HG03432 (cell line): ENCODE measurements at regions not wholly inside any gene's neighbourhood (a gene's known extent, or its start where the extent isn't known, plus 50 kb on each side); places are given as distances from the start of the nearest gene placed in this dataset.
A peak's percentile ranks its signal among the peaks of the same experiment; 100 is the strongest.

Source experiments
- ATAC-seq: cut with Tn5 transposase; IDR thresholded peaks from one replicate; pipeline ENCODE4 v1.9.1; 2021; ENCODE audit warnings: mild to moderate bottlenecking, moderate library complexity; ENCODE audit not compliant: unreplicated experiment

DNA sequence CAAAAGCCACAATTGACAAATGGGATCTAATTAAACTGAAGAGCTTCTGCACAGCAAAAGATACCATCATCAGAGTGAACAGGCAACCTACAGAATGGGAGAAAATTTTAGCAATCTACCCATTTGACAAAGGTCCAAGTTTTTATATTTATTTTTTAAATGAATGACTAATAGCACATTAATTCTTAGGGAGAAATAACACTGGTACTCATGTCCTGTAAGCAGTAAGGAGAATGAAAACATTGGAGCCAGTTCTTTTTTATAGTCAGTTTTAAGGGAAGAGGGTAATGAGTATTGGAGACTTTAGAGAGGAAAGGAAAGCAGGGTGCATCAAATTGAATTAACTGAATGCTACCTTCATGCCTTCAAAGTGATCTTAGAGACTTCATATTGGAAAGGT lies 404.7 kb upstream of the TGFBR2 start:
- no peak for ATAC-seq

DNA sequence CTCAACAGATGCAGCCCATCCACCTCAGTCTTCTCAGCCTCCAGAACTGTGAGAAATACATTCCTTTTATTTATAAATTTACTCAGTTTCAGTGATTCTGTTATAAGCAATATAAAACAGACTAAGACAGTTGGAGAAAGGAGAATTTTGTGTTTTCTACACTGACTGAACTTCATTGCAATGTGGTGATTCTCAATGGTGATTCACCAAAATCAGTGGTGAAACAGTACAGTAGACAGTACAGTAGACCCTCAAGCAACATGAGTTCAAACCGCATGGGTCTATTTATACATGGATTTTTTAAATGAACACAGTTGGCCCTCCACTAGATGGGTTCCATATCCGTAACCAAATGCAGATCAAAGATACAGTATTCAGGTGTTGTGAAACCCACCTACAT lies 403.1 kb upstream of the TGFBR2 start:
- ATAC-seq = no peak

DNA sequence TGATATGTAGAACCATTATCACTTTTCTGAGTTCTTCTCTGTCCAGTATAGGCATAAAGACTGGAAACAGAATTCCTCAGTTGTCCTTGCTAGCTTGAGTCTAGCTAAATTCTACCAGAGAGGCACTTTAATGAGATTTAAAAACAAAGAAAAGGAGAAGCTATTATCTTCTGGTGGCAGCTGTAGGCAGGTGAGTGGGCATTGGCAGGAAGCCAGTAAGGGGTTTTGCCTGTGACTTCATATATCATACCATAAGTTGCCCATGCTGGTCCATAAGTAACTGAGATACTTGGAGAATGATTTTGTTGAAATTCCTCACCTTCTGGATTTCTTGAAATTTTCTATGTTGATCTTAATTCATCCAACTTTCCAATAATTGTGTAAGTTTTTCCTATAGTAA lies 402.3 kb upstream of the TGFBR2 start:
- no peak for ATAC-seq

DNA sequence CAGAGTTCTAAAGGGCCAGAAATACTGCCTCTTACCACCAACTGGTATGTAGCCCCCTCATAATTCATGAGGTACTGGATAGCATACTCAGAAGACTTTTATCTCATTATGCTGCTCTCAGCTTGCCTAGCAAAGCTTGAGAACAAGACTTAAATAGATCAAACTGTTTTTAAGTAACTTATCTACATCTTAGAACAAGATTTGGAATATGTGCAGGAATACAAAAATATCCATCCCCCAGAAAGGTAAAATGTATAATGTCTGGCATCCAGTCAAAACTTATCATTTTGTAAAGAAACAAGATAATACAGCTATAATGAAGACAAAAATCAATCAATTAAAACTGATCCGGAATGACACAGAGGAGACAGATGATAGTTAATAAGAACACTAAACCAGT lies 400.4 kb upstream of the TGFBR2 start:
- no peak for ATAC-seq

DNA sequence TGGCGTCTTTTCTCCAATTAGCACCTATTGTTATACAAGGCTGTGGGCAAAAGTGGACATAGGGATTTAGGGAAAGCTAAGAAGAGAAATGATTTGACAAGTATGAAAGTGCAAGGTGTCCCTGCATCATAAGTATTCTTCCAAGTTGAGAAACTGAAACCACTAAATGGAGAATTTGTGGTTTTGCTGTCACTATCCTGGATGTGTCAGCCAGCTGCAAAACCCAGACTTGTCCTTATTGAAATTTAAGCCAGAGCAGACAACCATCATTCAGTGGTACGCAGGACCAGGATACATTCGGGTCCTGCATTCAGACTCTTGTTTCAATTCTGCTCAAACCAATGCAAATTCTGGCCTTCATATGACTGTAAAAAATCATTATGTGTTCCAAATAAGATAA lies 384.8 kb upstream of the TGFBR2 start:
- no peak for ATAC-seq

DNA sequence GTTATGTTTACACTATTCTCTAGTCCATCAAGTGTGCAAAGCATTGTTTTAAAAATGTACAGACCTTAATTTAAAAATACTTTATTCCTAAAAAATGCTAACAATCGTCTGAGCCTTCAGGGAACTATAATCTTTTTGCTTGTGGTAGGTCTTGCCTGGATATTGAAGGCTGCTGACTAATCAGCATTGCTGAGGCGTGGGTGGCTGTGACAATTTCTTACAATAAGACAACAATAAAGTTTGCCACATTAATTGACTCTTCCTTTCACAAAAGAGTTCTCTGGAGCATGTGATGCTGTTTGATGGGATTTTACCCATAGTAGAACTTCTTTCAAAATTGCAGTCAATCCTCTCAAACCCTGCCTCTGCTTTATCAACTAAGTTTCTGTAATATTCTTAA lies 384.0 kb upstream of the TGFBR2 start:
- ATAC-seq = no peak

DNA sequence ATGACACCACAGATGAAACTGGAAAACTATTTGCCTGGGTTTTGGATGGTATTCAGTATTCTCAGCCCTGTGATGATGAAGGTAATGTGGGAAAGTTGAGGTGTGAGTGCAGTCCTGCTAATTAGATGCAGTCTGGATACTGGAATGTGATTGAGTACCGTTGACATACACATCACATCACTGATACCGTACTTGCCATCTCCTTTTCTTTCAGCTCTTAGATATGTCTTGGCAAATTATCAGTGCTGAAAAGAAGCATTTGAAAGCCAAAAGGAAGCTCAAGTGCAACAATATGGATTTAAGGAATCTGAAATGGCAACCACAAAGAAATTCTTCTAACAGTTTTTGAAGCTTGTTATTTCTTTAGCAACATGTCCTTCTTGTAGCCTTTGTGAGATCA lies 381.4 kb upstream of the TGFBR2 start:
- no peak for ATAC-seq

DNA sequence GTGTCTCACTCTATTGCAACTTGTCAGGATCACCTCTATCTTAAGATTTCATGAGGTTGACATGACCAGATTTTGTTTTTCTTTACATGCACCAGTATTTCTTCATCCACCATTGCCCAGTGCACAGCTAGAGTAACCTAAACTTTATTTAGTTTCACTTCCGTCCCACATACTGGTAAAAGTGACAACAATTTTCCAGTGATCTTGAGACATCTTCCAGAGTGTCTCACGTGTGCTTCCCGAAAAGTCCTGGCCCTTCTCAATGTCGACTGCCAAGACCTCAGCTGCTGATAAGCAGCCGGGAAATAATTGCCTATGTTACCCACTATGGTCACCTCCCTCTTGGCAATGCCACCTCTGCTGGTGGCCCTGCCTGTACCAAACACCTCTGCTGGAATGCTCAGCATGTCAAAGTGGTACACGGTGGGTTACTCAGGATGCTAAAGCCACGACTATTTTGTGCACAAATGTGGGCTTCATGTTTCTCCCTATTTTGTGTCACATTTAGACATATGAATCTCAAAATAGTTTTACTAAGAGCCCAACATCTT lies 379.7 kb upstream of the TGFBR2 start:
- no peak for ATAC-seq

DNA sequence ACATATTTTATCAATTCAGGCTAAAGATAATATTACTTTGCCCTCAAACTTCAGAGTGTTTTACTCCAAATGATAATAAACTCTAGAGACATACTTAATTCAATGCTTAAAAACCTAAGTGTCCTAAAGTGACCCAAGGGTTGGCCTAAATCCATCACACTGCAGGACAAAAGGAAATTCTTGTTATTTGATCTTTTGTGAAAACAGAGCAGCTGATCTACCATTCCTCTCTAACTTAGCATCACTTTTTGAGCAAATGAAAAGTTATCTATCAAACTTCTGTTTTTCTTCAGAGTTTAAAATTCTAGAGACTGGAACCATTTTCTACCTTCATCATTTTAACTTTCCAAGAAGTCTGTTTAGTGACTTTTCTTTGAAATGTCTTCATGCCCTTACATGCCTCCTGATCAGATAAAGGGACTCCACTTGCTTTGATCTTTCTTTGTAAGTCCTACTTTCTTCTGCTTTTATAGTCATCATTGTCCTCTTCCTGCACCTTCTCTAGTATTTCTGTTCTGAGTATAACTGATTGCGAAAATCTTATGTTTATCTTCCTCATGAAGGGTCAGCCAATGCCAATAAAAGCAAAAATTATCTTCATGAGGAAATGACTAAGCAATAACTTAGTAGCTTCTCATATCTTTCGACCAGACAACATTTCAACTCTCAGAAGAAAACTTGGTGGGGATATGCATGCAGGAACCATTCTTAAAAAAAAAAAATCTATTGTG lies 378.7 kb upstream of the TGFBR2 start:
- ATAC-seq = no peak

DNA sequence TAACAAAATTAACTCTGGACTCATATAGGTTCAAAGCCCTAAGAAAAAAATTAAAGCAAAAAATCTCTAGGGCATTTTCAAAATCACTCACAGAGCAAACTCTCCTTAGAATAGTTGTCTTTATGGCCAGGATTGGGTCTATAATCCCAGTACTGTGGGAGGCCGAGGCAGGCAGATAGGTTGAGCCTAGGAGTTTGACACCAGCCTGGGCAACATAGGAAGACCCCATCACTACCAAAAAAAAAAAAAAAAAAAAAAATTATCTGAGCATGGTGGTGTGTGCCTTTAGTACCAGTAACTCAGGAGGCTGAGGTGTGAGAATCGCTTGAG lies 378.1 kb upstream of the TGFBR2 start:
- no peak for ATAC-seq

DNA sequence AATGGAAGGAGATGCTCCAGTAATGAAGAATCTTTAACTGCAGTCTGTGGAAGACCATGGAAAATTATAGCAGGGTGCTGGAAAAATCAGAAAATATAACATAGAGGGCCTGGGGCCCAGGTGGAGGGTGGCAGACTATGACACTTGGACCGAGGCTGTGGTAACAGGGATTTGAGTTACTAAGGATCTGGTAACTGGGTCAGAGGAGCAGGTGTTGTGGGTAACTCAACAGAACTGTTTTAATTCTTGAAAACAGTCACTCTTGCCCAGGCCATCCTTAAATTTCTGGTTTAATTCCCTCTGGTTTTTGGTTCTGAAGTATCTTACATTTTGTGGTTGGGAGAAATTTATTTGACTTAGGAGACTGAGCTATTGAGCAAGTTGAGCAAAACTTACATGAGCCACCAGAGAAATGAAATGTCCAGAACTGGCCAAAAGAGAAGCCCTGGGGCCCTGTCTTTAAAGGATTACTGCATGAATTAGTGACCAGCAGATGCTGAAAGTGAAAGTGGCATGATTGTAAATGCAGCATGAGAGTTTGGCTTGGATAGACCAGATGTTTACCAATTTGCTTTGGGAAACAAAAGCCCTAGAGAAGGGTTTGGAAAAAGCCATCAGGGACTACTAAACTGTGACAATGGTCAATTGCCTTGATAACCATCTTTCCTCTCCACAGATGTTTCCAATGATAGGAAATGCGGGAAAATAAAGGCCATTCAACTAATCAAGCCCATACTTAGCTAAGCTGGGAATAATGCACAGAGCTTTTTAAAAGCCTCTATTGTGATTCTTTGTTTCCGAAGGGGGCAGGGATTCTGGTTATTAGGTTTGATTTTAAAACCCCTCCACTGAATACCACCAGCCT lies 374.9 kb upstream of the TGFBR2 start:
- no peak for ATAC-seq

DNA sequence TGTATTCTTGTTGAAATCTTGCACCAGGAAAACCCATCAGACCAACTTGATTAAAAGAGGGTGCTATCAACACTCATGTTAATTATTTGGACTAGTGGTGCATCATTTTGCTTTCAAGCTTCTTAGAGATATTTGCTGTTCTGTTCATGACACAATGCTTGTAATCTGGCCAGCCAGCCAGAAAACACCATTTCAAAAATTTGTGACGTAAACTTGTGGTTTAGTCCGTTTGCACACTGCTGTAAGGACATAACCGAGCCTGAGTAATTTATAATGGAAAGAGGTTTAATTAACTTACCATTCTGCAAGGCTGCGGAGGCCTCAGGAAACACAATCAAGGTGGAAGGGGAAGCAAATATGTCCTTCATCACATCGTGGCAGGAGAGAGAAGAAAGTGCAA lies 374.3 kb upstream of the TGFBR2 start:
- no peak for ATAC-seq

DNA sequence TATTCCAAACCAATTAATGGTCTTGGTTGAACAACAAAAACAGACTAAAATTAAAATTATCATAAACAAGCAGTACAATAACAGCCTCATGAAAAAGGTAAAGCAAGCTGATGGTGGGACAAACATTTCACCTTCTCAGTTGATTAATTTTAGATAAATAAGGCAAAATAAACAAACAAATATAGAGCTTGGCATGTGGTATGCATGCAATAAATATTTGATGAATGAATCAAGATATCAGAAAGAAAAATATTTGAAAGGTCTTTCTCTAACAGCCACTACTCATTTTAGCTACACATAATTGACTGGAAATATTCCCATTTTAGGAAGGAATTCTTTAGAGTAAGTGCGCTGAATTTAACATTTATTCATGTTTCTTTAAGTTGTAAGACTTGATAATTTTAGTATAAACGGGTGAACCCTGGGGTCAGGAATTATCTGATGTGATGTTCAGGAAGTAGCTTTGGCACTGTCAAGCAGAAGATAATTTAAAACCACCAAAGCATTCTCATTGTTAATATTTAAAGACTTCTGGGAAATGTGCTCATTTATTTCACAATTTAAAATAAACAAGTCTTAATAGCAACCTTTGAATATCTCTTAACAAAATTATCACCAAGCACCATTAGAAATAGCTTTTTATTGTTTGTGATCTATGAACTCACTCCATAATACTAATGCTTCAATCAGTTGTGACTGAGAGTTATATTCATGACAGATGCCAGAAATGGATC lies 372.3 kb upstream of the TGFBR2 start:
- ATAC-seq = no peak

DNA sequence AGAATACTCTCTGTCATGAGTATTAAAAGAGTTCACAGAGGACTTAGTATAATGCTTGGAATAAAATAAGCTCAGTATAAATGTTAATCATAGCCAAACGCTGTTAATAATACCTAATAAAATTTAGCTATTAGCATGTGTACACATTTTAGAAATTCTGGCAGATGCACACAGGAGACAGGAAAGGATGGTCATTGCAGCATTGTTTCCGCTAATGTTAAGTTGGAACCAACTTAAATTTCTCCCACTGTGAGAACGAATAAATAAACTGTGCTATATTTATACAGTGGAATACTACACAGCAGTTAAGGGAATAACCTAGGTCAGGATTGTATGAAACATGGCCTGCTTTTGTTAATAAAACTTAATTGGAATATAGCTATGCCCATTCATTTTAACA lies 370.4 kb upstream of the TGFBR2 start:
- ATAC-seq = no peak

DNA sequence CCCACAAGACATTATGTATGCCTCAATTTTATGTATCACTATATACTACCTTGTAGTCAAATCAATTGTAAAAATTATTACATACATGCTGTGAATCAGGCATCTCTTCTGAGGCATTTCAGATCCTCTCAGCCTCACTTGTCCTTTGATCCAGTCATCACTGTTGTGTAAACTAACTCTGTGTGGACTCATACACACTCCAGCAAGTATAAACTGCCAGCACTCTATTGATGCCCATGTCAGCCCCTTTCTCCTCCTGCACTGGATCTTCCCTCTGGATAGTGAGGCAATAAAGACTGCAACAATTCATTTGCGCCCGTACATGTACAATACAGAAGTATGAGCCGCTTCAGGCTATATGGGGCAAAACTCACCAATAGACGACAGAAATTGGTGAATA lies 364.7 kb upstream of the TGFBR2 start:
- ATAC-seq = no peak

DNA sequence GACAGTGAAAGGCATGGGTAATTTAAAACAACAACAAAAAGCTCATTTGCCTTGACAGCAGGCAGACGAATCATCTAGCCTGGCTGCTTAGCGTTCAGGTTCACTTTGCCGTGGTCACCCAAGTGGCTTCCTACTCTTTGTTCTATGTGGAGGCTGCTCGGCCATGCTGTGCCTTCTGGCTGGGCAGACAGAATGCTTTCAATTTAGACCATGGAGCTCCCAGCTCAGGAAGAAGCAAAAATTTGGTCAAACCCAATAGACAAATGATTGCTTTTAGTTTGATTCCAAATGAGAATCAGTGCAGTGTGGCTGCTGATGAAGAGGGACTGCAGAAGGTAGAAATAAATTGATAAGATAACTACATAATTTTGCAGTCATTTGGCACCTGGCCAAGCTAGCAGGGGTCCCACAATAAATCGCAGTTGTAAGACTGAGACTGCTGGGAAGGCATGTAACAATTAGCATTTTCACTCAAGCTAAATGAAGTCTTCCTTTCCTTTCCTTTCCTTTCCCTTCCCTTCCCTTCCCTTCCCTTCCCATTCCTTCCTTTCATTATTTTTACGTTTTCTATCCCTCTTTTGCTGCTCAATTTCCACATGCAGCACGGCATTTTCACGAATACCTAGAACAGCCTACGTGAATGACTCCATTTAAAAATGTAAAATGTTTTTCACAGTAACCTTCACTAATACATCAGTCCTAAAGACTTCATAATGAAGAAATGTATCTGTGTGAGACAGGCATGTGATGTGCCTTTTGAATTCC lies 360.4 kb upstream of the TGFBR2 start:
- no peak for ATAC-seq

DNA sequence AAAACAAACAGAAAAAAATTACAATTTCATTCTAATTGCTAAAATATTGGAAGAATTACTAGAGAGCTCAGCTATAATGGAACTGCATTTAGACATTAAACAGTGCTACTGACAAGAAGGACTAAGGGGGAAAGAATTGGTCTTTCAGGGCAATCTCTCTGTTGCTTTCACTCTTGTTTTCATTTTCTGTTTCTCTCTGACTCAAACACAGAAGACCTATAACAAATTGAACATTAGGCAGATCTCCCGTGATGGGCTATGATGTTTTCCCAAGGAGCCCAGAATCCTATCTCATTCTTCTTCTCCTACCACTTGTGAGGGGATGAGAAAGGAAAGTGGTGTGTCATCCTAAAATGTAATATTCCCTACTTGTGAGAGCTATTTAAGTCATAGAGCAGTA lies 358.0 kb upstream of the TGFBR2 start:
- peak; percentile 91 for ATAC-seq

DNA sequence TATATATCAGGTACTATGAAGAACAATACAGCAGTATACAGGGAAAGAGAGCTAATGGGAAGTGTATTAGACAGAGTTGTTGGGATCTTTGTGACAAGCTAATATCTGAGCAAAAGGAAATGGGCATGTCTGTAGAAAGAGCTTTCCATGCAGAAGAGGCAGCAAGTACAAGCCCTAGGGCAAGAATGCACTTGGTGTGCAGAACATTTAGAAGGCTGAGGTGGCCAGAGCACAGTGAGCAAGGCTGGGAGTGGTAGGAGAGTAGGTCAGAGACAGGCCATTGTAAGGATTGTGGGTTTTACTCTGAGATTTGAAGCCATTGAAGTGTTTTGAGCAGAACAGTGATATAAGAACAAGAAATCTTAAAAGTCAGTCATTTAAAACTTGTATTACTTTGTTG lies 353.9 kb upstream of the TGFBR2 start:
- no peak for ATAC-seq

DNA sequence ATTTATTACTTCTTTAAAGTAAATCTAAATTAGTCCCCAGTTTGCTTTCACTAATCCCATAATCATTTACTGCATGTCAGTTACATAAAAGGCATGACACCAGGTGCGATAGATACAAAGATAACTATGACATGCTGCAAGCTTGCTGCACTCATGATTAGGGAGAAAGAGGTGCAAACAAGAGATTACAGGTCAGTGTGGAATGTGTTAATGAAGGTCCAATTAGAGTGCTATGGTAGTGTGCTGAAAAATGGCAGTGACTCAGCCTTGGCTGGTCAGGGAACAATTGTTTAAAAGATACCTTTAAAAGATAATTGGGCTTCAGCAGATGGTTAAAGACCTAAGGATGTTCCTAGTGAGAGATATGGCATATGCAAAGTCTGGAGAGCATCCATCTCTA lies 352.6 kb upstream of the TGFBR2 start:
- ATAC-seq = no peak

DNA sequence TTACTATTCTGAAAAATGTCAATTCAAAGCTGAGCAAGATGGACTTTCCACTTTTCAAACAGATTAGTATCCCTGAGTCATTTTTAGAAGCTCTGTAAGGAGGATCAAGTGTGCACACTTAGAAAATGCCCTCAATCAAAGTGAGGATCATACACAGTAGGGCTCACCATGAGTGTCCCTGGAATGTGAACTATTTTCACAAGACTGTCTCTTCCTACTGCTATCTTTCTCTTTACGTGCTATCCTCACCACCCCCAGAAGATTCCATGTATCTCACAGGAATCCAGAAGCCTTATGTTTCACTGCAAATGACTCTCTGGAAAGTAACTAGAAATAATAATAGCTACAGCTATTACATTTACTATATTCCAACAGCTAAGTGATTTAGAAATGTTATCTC lies 349.9 kb upstream of the TGFBR2 start:
- ATAC-seq = no peak
